SK-N-SH treated with all-trans-retinoic acid at 6 μM for 48 hours (cell line): ENCODE measurements at regions not wholly inside any gene's neighbourhood (a gene's known extent, or its start where the extent isn't known, plus 50 kb on each side); places are given as distances from the start of the nearest gene placed in this dataset.
"Not testable (repeated sequence)": the region's sequence is repeated elsewhere in the genome, so short reads cannot be mapped to it uniquely, and the experiment has no call there.

Experiments used
- ATAC-seq: fragments of 200-7000 bp; cut with Tn5 transposase; 3 replicates; pipeline ENCODE4 v1.9.1; 2020; ENCODE audit warnings: mild to moderate bottlenecking, moderate library complexity

- not testable (repeated sequence) for ATAC-seq
Observed at GRCh38 chr1:206256935-206257334, 53.6 kb downstream of the SRGAP2 start.

DNA sequence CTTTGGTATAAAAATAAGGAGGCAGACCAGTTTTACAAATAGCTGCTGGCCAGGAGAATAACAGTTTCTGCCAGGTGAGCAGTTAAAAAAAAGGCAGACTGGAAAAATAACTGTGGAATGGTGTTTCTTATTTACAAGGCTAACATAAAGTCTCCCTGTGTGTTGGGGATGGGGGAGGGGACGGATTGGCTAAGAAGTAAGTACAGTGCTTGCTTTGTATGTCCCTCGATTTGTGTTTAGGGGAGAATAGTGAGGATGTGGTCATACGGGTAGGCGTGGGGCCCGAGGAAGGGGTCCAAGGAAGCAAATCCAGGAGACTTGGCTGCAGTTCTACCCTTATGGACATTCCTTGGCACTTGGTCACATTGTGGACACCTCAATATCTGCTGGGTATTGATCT is 58.1 kb downstream of the SRGAP2 start:
- peak; percentile 5; the same call in 1 of the 3 replicates for ATAC-seq

DNA sequence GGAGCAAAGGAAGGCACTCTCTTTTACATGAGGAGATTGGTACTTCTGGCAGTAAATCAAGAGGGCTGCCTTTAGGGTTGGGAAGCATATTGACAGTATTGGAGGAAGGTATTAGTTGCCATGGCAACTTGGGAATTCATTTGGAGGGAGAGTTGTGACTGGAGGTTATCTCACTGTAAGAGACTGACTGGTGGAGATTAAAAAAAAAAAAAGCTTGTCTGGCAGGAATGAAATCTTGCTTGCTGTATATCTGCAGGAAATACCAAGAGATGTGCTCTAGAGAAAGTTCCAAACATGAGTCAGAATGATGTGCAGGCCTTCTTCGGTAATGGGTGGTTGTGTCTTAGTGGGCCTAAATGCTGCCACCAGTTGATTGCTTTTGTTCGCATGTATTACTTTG is 59.1 kb downstream of the SRGAP2 start:
- ATAC-seq = peak; percentile 91

DNA sequence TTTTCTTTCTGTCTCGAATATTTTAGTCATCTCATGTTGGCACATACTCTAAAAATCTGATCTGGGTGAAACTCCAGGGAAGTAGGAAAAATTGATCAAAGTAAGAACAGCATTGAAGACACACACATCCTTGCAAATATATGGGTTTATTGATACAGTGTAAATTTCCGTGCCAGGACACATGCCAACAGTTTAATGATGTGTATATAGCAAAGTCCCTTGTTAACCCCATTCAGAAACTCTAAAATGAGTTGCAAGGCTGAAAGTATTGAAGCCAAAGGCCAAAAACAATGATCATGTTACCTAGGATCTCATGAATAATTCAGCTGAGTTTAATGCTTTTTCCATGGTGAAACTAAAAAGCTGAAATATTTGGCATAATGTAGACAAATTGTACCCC is 61.6 kb downstream of the SRGAP2 start:
- ATAC-seq = not testable (repeated sequence)

DNA sequence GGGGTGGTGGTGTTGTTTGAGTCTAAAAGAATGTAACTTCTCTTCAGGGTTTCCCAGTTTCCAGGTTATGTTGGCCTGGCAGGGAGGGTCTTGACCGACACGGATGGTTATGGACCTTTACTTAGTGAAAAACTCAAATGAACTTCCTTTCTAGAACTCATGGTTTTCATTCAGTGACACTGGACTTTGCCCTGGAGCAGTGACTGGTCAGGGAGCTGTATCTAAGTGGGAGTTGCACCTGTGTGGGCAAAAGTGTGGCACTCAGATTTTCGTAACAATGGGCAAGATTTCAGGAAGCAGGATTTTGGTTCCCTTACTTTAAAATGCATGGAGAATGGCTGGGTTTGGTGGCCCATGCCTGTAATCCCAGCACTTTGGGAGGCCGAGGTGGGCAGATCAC is 67.8 kb downstream of the SRGAP2 start:
- not testable (repeated sequence) for ATAC-seq

DNA sequence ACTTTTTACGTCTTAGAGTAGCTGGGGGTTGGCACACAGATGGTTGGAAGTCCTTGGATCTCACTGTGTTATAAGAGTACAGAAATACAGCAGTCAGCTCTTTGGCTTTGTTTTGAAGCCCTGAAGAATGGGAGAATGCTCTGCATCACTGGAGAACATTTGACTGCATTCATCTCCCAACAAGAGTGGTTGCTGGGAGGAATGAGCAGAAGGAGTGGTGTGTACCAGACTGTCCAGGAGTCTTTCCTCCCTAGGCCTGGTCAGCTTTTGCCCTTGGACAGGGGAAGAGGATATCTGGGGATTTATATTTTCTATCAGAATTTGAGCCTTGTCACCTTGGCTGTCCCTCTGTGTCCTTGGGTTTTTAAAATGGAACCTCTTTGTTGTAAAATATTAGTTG is 69.8 kb downstream of the SRGAP2 start:
- peak; percentile 43 for ATAC-seq

GRCh38 chr1:206276143-206276542 is 72.8 kb downstream of the SRGAP2 start:
- ATAC-seq = not testable (repeated sequence)

DNA sequence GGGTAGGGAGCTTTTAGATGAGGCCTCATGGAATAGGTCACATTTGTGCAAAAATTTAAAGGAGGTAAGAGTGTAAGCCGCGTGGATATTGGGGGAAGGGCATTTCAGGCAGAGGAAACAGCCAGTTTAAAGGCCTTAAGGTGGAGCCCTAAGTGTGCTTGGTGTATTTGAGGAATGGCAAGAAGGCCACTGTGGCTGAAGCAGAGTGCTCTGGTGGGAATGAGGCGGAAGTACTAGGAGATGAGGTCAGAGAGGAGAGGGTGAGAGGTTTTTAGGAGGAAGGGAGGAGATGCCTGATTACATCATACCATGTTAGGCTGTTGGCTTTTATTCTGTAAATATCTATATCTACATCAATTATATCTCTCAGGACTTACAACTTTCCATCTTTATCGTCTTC is 75.3 kb downstream of the SRGAP2 start:
- not testable (repeated sequence) for ATAC-seq

- peak; percentile 13 for ATAC-seq
Observed at GRCh38 chr1:206280683-206281082, 77.3 kb downstream of the SRGAP2 start.

DNA sequence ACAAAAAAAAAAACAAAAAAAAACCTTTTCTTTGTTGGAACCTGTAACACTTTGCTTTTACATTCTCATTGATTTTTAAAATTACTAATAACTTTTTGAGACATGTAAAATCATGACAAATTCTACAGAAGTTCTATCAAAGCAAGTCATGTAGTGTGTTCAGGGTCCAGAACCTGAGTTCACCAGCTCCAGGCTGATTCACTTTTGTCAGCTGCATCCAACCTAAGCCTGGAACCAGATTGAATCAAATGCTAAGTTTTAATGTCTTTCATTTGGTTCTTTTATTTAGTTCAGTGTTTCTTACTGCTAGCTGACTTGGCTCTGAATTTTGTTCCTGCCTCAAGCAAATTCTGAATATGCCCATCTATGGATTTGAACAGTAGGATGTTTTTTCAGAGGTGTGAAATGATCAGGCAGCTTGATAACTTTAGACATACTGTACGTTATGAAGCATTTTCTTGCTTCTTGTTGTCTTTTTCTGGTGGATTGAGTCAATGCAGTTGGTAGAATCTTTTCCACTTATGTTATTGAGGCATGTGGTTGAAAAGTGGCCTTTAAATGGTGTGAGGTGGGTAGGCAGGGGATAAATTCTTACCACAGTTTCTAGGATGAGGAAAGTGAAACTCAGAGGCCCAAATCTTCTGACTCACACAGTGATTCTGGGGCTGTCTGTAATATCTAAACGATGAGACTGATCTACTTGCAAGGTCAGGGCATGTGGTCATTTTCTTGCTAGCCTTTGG is 78.7 kb downstream of the SRGAP2 start:
- peak; percentile 92 for ATAC-seq

GRCh38 chr1:206285024-206285960 is 82.0 kb downstream of the SRGAP2 start:
- not testable (repeated sequence) for ATAC-seq

- peak; percentile 32 for ATAC-seq
Observed at GRCh38 chr1:206287759-206288158, 84.4 kb downstream of the SRGAP2 start.

DNA sequence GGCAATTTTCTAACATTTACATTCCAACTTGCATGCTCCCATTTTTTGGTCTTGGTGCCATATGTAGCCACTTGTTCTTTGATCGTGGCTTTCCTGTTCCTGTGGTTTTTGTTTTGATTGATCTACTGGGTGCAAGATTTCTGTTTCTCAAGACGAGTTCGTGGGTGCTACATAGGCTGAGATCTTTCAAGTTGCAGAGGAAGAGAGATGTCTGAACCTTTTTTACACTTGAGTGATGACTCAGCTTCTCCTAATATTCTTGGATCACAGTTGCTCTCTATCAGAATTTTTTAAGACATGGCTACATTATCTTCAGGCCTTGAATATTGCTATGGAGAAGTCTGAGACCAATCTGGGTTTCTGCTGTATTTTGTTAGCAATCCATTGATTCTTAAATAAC is 85.1 kb downstream of the SRGAP2 start:
- ATAC-seq = peak; percentile 66

DNA sequence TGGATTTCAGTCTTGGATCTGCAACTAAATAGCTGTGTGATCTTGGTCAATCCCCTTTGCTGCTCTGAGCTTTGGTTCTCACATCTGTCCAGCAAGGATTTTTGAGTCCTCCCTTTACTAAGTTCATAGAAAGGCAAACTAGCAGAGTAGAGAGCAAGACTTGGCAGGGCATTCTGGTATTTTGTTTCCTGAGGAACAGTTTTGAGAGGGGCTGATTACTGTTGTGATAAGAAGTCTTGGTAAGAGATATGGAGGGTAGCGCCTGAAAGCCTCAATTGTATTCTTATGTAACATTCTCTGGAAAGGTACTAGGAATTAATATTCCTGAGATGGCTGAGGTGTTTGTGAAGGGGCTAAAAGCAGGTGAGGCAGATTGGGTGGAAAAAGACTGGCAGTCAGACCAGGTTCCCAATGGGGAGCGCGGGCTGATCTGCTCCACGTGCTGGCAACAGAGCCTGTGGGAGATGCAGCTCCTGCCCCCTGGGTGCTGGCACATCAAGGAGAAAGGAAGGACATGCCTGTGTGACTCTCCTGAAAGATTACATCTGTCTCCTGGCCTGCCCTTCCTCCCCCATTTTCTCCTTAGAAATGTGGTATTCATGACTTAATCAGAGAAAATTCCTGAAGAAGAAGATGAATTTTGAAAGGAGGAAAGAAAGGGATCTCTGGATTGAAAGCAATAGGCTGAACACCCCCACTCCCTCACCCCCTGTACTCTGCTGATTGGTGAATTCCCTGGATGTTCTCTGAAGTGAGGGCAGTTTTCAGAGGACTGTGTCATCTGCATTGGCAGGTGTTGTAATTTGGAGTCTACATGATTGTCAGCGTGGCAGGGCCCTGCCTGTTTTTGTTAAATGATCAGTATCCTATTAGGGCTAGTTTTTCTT is 94.0 kb downstream of the SRGAP2 start:
- peak; percentile 62 for ATAC-seq

DNA sequence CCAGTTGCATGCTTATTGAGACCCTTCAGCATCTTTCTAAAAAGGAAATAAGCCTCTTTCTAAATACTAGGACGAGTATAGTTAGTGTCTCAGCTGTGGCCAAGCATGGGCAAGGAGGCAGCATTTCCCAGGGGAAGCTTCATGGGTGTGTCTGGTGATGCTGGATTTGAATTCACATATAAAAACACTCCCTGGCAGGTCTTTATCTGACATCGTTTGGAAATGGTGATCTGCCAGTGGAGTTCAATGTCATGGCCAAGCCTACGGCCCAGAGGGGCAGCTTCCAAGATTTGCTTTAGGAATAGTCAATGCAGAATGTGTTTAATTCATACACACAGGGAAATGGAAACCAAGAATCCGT is 94.7 kb downstream of the SRGAP2 start:
- peak; percentile 6; the same call in 2 of the 3 replicates for ATAC-seq

GRCh38 chr1:206299181-206299791 is 95.9 kb downstream of the SRGAP2 start:
- ATAC-seq = not testable (repeated sequence)

DNA sequence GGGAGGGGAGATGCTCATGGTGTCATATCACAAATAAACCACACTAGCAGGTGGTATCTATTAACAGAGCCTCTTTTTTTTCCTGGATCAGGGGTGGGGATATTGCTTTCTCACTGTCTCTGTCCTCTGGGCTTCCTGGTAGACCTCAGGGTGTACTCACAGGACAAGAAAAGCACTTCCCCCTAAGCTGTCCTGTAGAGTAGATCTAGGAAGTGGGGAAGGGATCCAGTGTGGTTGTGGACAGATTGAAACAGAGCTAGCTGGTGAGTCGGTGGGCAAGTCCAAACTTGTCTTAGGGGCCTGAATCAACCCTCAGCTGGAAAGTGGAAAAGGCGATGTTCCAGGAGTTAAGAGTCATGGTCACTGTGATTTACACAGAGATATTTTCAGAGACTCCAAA is 96.6 kb downstream of the SRGAP2 start:
- ATAC-seq = peak; percentile 35

GRCh38 chr1:206302056-206302455 is 98.7 kb downstream of the SRGAP2 start:
- ATAC-seq = peak; percentile 49

- not testable (repeated sequence) for ATAC-seq
Observed at GRCh38 chr1:206307442-206307841, 104.1 kb downstream of the SRGAP2 start.

GRCh38 chr1:206310948-206311347 is 107.6 kb downstream of the SRGAP2 start:
- peak; percentile 17 for ATAC-seq

DNA sequence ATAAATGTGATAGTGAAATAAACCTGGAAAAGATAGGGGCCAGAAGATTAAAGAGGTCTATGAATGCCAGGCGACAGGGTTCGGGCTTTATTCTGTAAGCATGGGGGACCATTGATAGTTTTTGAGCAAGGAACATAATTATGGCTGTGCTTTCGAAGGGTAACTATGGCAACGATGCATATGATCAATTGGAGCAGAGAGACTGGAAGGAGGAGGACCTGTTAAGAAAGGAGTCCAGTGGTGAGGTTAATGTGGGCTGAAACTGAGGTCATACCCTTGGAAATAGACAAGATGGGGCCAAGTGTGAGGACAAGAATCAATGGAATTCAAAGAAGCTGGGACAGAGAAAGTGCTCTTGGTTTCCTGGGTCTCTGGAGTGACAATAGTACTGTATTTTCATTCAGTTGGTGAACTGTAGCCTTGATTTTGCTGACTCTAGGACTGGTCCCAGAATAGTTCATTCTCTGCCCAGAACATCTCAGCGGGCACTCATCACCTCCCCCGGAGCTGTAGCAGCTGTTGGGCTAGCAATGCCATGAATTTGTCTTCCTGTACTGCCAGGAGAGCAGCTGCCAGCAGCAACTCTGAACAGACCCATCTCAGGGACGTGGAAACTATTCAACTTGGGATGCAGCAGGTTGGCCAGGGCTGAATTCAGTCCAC is 108.4 kb downstream of the SRGAP2 start:
- peak; percentile 44 for ATAC-seq

DNA sequence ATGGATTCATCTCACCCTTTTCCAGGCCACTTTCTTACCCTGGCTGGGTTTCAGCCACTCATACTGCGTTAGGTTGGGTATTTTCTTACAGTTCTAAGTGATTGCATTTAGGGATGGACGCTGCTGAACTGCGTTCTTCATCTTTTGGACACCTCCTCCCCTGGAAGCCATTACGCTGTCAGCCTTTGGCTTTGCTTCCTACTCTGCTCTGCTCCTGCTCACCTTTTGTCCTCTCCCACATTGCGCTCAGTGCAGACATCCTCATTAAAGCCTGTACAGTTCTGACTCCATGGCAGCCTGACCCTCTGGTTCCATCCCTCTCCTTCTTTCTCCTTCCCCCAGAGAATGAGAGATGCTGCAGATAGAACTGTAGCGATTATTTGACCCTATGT is 108.9 kb downstream of the SRGAP2 start:
- ATAC-seq = not testable (repeated sequence)
